OCI-LY3 (cell line): ENCODE measurements at regions not wholly inside any gene's neighbourhood (a gene's known extent, or its start where the extent isn't known, plus 50 kb on each side); places are given as distances from the start of the nearest gene placed in this dataset.

Experiments used
- CTCF ChIP-seq: fragments of 200-600, 300-600 bp; sonication (generic); IDR thresholded peaks from 2 replicates; pipeline ENCODE4 v1.5.1; 2014; ENCODE audit warnings: antibody characterized with exemption, low read length, low read depth
- EZH2phosphoT487 ChIP-seq: fragments of 200-600 bp; shearing (Covaris generic); IDR thresholded peaks from 2 replicates; pipeline ENCODE4 v1.6.1; 2018; ENCODE audit warnings: antibody characterized with exemption, mixed run types, low read depth

- TF ChIP-seq CTCF (no peak), EZH2phosphoT487 (no peak)
Observed at GRCh38 chr3:177932750-177933660, 603.2 kb upstream of the KCNMB2 start.
